OCI-LY1 (cell line): ENCODE measurements at regions not wholly inside any gene's neighbourhood (a gene's known extent, or its start where the extent isn't known, plus 50 kb on each side); places are given as distances from the start of the nearest gene placed in this dataset.

Experiments
- H2AFZ ChIP-seq: fragments of 200-600 bp; sonication (generic), shearing (Covaris generic); 2 replicates; pipeline ENCODE4 v1.6.0; 2014; ENCODE audit warnings: antibody characterized with exemption, mild to moderate bottlenecking, low read length
- H3F3A ChIP-seq: fragments of 200-600 bp; sonication (generic), shearing (Covaris generic); 2 replicates; pipeline ENCODE4 v1.6.0; 2014; ENCODE audit warnings: mild to moderate bottlenecking, antibody characterized with exemption, low read length, moderate library complexity; ENCODE audit not compliant: insufficient read depth
- H3K27ac ChIP-seq: fragments of 200-600 bp; sonication (generic); 2 replicates; pipeline ENCODE4 v1.5.1; 2014; ENCODE audit warnings: low read length, mixed run types, mild to moderate bottlenecking, low read depth; ENCODE audit not compliant: poor library complexity, severe bottlenecking
- H3K27me3 ChIP-seq: fragments of 200-600 bp; sonication (generic); 2 replicates; pipeline ENCODE4 v1.6.0; 2014; ENCODE audit warnings: antibody characterized with exemption, mild to moderate bottlenecking, low read length, moderate library complexity; ENCODE audit not compliant: insufficient read depth
- H3K36me3 ChIP-seq: fragments of 200-600 bp; sonication (generic); 2 replicates; pipeline ENCODE4 v1.6.1; 2014; ENCODE audit warnings: mild to moderate bottlenecking, antibody characterized with exemption, low read length, moderate library complexity, mixed read lengths; ENCODE audit not compliant: insufficient read depth
- H3K4me1 ChIP-seq: fragments of 200-600 bp; sonication (generic); 2 replicates; pipeline ENCODE4 v1.5.1; 2014; ENCODE audit warnings: mild to moderate bottlenecking, low read length, moderate library complexity; ENCODE audit not compliant: insufficient read depth, severe bottlenecking
- H3K4me2 ChIP-seq: fragments of 200-600 bp; sonication (generic), shearing (Covaris generic); 2 replicates; pipeline ENCODE4 v1.6.1; 2014; ENCODE audit warnings: low read length
- H3K4me3 ChIP-seq: fragments of 200-600 bp; sonication (generic); 2 replicates; pipeline ENCODE4 v1.5.1; 2014; ENCODE audit warnings: low read length, low read depth, mild to moderate bottlenecking, mixed read lengths; ENCODE audit not compliant: poor library complexity, severe bottlenecking
- H3K79me2 ChIP-seq: fragments of 200-600 bp; shearing (Covaris generic); 2 replicates; pipeline ENCODE4 v1.6.1; 2016; ENCODE audit warnings: mixed run types, low read length, mixed read lengths; ENCODE audit not compliant: insufficient read depth
- H3K9ac ChIP-seq: fragments of 200-600 bp; sonication (generic), shearing (Covaris generic); 2 replicates; pipeline ENCODE4 v1.6.1; 2014; ENCODE audit warnings: mild to moderate bottlenecking, low read length, mixed read lengths
- H3K9me2 ChIP-seq: fragments of 200-600 bp; sonication (generic), shearing (Covaris generic); 2 replicates; pipeline ENCODE4 v1.6.1; 2014; ENCODE audit warnings: low read depth, mild to moderate bottlenecking, low read length, mixed read lengths
- H3K9me3 ChIP-seq: fragments of 200-600 bp; shearing (Covaris generic); 2 replicates; pipeline ENCODE4 v1.6.1; 2014; ENCODE audit warnings: low read length, mixed read lengths
- H4K20me1 ChIP-seq: fragments of 200-600 bp; sonication (generic), shearing (Covaris generic); 2 replicates; pipeline ENCODE4 v1.6.0; 2016; ENCODE audit warnings: mild to moderate bottlenecking, low read length; ENCODE audit not compliant: insufficient read depth
- CTCF ChIP-seq: fragments of 200-600 bp; sonication (generic), shearing (Covaris generic); IDR thresholded peaks from 2 replicates; pipeline ENCODE4 v1.5.1; 2017; ENCODE audit warnings: mild to moderate bottlenecking, antibody characterized with exemption, low read length, moderate library complexity, mixed read lengths
- EZH2 ChIP-seq: fragments of 200-600 bp; sonication (generic), shearing (Covaris generic); IDR thresholded peaks from 2 replicates; pipeline ENCODE4 v1.8.0; 2017; ENCODE audit warnings: borderline replicate concordance, mixed run types, mild to moderate bottlenecking, antibody characterized with exemption, low read length, moderate library complexity, mixed read lengths

DNA sequence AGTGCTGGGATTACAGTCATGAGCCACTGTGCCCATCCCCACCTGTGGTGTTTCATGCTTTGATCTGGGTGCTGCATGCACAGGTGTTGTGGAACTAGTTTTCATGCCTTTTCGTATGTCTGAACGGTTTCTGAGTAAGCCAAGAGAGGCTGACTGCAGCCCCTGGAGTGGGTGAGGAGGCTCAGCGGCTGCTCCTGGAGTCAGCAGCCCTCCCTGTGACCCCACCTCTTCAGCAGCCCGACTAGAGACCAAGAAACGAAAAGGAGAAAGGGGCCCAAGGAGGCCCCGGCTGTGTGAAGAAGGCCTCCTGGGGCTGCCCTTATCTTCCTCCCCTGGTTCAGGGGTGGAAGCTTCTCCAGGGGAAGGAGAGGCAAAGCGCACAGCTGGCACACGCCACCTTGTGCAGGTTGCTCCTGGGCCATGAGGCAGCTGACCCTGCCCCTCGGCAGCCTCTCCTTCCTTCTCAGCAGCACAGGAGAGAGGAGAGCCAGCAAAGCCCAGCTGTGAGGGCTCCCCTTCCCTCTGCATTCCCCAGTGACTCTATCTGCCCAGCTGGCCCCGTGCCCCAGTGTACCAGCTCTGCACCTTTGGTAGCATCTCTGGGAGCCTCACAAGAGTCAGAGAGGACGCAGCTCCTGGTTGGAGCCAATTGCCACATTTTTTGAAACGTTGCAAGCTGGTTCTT is 182.5 kb upstream of the HS6ST1 start:
- Histone ChIP-seq H3K9me2 (no peaks in the 10 kb centered on the region), H2AFZ (no peak overlapping the region), H3K4me3 (no peak overlapping the region), H3K36me3 (no peaks in the 10 kb centered on the region), H4K20me1 (no peaks in the 10 kb centered on the region), H3K79me2 (no peaks in the 10 kb centered on the region), H3K4me2 (no peak overlapping the region), H3K4me1 (no peaks in the 10 kb centered on the region), H3K9me3 (no peaks in the 10 kb centered on the region), H3K27ac (no peak overlapping the region), H3K9ac (no peak overlapping the region), H3K27me3 (no peaks in the 10 kb centered on the region; the same call in 1 of the 2 replicates), H3F3A (no peaks in the 10 kb centered on the region)
- no peak for TF ChIP-seq CTCF
- TF ChIP-seq EZH2: no peak

DNA sequence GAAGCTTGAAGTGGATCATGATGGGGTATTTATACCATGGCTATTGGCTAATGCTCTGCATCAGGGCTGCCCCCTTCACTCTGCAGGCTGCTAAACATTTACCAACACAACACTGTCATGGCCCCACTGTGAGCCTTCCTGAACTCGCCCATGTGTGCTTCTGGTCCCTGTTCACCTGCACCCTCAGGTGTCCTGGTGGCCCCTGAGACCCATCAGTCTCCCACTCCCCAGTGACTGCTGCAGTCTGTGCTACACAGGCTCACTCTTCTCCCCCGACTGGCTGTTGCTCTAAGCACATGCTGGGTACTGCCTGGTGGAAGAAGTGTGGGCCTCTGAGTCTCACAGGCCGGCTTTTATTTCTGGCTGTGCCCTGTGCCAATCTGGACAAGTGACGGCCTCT is 183.0 kb upstream of the HS6ST1 start:
- Histone ChIP-seq H3K9ac (no peak overlapping the region), H3K4me1 (no peaks in the 10 kb centered on the region), H3K27me3 (no peaks in the 10 kb centered on the region; the same call in 1 of the 2 replicates), H3K4me2 (no peak overlapping the region), H3K27ac (no peak overlapping the region), H3K9me3 (no peaks in the 10 kb centered on the region), H3K4me3 (no peak overlapping the region), H3K36me3 (no peaks in the 10 kb centered on the region), H3K79me2 (no peaks in the 10 kb centered on the region), H3F3A (no peaks in the 10 kb centered on the region), H2AFZ (no peak overlapping the region), H3K9me2 (no peaks in the 10 kb centered on the region), H4K20me1 (no peaks in the 10 kb centered on the region)
- TF ChIP-seq EZH2: no peak
- TF ChIP-seq CTCF: no peak

- Histone ChIP-seq H3K4me3 (no peak overlapping the region), H3K27me3 (no peaks in the 10 kb centered on the region; the same call in 1 of the 2 replicates), H3K9ac (no peak overlapping the region), H2AFZ (no peak overlapping the region), H3K4me2 (no peak overlapping the region), H3K9me3 (no peaks in the 10 kb centered on the region), H3K79me2 (no peaks in the 10 kb centered on the region), H3K27ac (no peak overlapping the region), H3K36me3 (no peaks in the 10 kb centered on the region), H4K20me1 (no peaks in the 10 kb centered on the region), H3F3A (no peaks in the 10 kb centered on the region), H3K4me1 (no peaks in the 10 kb centered on the region), H3K9me2 (no peaks in the 10 kb centered on the region)
- TF ChIP-seq EZH2 (no peak), CTCF (no peak)
These were observed 183.5 kb upstream of the HS6ST1 start for GRCh38 chr2:128502200-128502599.
